ENCODE measurements at regions not wholly inside any gene's neighbourhood (a gene's known extent, or its start where the extent isn't known, plus 50 kb on each side); places are given as distances from the start of the nearest gene placed in this dataset.

DNA sequence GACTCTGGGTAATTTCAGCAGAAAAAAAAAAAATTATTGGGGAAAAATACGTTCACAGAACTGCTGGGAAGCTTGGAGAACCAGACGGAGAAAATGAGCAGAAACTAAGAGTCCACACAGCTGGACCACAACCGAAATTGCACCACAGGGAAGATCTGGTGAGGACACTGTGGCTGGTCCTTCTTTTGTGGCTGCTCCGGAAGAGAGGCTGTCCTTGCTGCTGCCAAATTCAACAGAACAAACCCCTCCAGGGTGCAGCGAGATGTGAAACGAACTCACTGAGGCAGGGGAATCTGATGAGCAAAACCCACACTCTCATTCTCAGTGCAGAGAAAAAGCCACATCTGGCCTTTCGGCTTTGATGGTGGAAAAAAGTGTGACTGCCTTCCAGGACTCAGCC lies 200.0 kb downstream of the ACTL7B start:
- Histone ChIP-seq H3K9ac (ENCODE audit: insufficient read depth in 1 of 2, low read length in 2 of 2) (no peak overlapping the region), H3K27me3 (ENCODE audit: control insufficient read depth in 3 of 3, insufficient read depth in 3 of 3, low read length in 2 of 3) (no peaks in the 10 kb centered on the region), H3K27ac (ENCODE audit: low read depth in 1 of 2, low read length in 1 of 2) (no peak overlapping the region), H3K4me3 (no peak overlapping the region), H3K4me1 (ENCODE audit: control insufficient read depth in 5 of 5, insufficient read depth in 5 of 5, low read length in 5 of 5) (no peaks in the 10 kb centered on the region), H3K9me3 (ENCODE audit: control insufficient read depth in 4 of 4, insufficient read depth in 3 of 4, low read length in 3 of 4) (peaks cover 0 to 16% (median 6%) of the 10 kb centered on the region in 4 donors), H3K36me3 (ENCODE audit: control insufficient read depth in 4 of 4, insufficient read depth in 4 of 4, low read length in 4 of 4) (no peaks in the 10 kb centered on the region)
- WGBS, 2 donors, result 72 to 80% methylated on average over 7 of the region's 7 CpGs
- DNase-seq (no peak), ATAC-seq (ENCODE audit: insufficient read depth, low FRiP score) (no peak)
- TF ChIP-seq, protein P1, sequence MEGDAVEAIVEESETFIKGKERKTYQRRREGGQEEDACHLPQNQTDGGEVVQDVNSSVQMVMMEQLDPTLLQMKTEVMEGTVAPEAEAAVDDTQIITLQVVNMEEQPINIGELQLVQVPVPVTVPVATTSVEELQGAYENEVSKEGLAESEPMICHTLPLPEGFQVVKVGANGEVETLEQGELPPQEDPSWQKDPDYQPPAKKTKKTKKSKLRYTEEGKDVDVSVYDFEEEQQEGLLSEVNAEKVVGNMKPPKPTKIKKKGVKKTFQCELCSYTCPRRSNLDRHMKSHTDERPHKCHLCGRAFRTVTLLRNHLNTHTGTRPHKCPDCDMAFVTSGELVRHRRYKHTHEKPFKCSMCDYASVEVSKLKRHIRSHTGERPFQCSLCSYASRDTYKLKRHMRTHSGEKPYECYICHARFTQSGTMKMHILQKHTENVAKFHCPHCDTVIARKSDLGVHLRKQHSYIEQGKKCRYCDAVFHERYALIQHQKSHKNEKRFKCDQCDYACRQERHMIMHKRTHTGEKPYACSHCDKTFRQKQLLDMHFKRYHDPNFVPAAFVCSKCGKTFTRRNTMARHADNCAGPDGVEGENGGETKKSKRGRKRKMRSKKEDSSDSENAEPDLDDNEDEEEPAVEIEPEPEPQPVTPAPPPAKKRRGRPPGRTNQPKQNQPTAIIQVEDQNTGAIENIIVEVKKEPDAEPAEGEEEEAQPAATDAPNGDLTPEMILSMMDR (IDR thresholded peaks at IDR 0.05; ENCODE audit: control extremely low read depth, extremely low read depth), result no peak

DNA sequence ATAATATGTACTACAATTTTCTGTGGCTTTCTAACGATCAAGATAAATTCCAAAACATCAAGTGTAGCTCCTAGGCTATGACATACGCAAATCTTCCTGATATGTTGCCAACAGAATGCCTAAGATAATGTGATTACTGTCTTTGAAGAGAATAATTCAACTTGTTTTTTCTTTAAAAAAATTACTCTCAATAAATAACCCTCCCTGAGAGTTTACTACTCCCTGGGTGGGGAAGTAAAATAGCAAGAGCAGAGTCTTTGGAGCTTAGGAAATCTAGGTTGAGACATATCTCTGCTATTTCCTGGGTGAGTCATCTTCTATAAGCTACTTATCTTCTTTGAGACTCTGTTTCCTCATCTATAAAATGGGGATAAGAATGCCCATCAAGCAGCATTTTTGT lies 201.2 kb downstream of the ACTL7B start:
- H3K9me3 ChIP-seq (ENCODE audit: control insufficient read depth in 4 of 4, insufficient read depth in 3 of 4, low read length in 3 of 4), result peaks cover 0 to 8% (median 3%) of the 10 kb centered on the region in 4 donors
- no peak for ATAC-seq (ENCODE audit: insufficient read depth, low FRiP score)
- TF ChIP-seq, protein P1 (IDR thresholded peaks at IDR 0.05; ENCODE audit: control extremely low read depth, extremely low read depth), result no peak
- no peak for DNase-seq
- no peak overlapping the region for H3K27ac ChIP-seq (ENCODE audit: low read depth in 1 of 2, low read length in 1 of 2)
- no peak overlapping the region for H3K4me3 ChIP-seq
- H3K27me3 ChIP-seq (ENCODE audit: control insufficient read depth in 3 of 3, insufficient read depth in 3 of 3, low read length in 2 of 3), result no peaks in the 10 kb centered on the region
- H3K36me3 ChIP-seq (ENCODE audit: control insufficient read depth in 4 of 4, insufficient read depth in 4 of 4, low read length in 4 of 4), result no peaks in the 10 kb centered on the region
- 73 to 81% methylated on average over 2 of the region's 2 CpGs for WGBS, 2 donors
- H3K4me1 ChIP-seq (ENCODE audit: control insufficient read depth in 5 of 5, insufficient read depth in 5 of 5, low read length in 5 of 5), result no peaks in the 10 kb centered on the region
- no peak overlapping the region for H3K9ac ChIP-seq (ENCODE audit: insufficient read depth in 1 of 2, low read length in 2 of 2)

DNA sequence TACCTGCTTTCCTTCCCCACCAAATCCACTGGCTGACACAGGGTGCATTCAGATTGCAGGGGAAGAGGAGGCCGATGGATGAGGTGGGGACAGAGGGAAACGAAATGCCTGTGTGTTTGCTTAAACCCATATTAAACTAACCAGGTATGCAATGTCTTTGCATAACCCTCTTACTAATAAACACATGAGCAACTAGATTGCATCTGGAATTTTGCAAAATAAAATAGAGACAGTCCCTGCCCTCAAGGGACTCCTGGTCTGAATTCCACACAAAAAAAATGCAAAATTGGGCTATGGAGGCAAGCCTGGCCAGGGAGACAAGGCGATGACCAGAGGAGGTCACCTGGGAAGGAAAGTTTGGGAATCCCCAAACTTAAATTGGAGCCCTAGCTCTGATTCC lies 202.9 kb downstream of the ACTL7B start:
- DNase-seq (no peak), ATAC-seq (ENCODE audit: insufficient read depth, low FRiP score) (no peak)
- Histone ChIP-seq H3K36me3 (ENCODE audit: control insufficient read depth in 4 of 4, insufficient read depth in 4 of 4, low read length in 4 of 4) (no peaks in the 10 kb centered on the region), H3K27me3 (ENCODE audit: control insufficient read depth in 3 of 3, insufficient read depth in 3 of 3, low read length in 2 of 3) (no peaks in the 10 kb centered on the region), H3K27ac (ENCODE audit: low read depth in 1 of 2, low read length in 1 of 2) (no peak overlapping the region), H3K4me1 (ENCODE audit: control insufficient read depth in 5 of 5, insufficient read depth in 5 of 5, low read length in 5 of 5) (no peaks in the 10 kb centered on the region), H3K4me3 (no peak overlapping the region), H3K9me3 (ENCODE audit: control insufficient read depth in 4 of 4, insufficient read depth in 3 of 4, low read length in 3 of 4) (peaks cover 0 to 1% (median 0%) of the 10 kb centered on the region in 4 donors), H3K9ac (ENCODE audit: insufficient read depth in 1 of 2, low read length in 2 of 2) (no peak overlapping the region)
- TF ChIP-seq, protein P1 (IDR thresholded peaks at IDR 0.05; ENCODE audit: control extremely low read depth, extremely low read depth), result no peak
- WGBS, 2 donors, result 84 to 86% methylated on average over 3 of the region's 3 CpGs

DNA sequence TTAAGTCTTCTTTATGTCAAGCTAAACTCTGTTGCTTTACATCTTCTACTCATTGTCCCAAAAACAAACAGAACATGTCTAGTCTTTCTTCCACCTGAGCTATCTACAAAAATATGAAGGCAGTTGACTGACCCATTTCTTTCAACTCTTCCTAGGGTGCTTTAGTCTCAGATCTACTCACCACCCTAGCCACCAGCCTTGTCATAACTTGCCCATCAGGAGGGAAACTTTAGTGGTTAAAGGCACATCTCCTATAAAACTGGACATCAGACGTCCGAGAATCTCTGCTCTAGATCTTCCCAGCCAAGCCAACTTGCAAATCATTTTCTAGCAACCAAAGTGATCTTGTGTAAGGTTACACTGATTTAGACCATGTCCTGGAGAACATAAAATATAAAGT lies 205.0 kb downstream of the ACTL7B start:
- WGBS, 2 donors, result 44 to 69% methylated on average over 2 of the region's 2 CpGs
- H3K36me3 ChIP-seq (ENCODE audit: control insufficient read depth in 4 of 4, insufficient read depth in 4 of 4, low read length in 4 of 4), result no peaks in the 10 kb centered on the region
- no peak for ATAC-seq (ENCODE audit: insufficient read depth, low FRiP score)

More for the DNA sequence above, 205.0 kb downstream of the ACTL7B start:
- TF ChIP-seq, protein P1 (IDR thresholded peaks at IDR 0.05; ENCODE audit: control extremely low read depth, extremely low read depth), result no peak
- Histone ChIP-seq H3K9me3 (ENCODE audit: control insufficient read depth in 4 of 4, insufficient read depth in 3 of 4, low read length in 3 of 4) (peaks cover 0 to 1% (median 0%) of the 10 kb centered on the region in 4 donors), H3K27ac (ENCODE audit: low read depth in 1 of 2, low read length in 1 of 2) (no peak overlapping the region), H3K27me3 (ENCODE audit: control insufficient read depth in 3 of 3, insufficient read depth in 3 of 3, low read length in 2 of 3) (no peaks in the 10 kb centered on the region), H3K4me3 (no peak overlapping the region), H3K4me1 (ENCODE audit: control insufficient read depth in 5 of 5, insufficient read depth in 5 of 5, low read length in 5 of 5) (no peaks in the 10 kb centered on the region), H3K9ac (ENCODE audit: insufficient read depth in 1 of 2, low read length in 2 of 2) (no peak overlapping the region)
- no peak for DNase-seq
